ENCODE measurements at regions not wholly inside any gene's neighbourhood (a gene's known extent, or its start where the extent isn't known, plus 50 kb on each side); places are given as distances from the start of the nearest gene placed in this dataset.
"Not testable (repeated sequence)": the region's sequence is repeated elsewhere in the genome, so short reads cannot be mapped to it uniquely, and the experiment has no call there.

DNA sequence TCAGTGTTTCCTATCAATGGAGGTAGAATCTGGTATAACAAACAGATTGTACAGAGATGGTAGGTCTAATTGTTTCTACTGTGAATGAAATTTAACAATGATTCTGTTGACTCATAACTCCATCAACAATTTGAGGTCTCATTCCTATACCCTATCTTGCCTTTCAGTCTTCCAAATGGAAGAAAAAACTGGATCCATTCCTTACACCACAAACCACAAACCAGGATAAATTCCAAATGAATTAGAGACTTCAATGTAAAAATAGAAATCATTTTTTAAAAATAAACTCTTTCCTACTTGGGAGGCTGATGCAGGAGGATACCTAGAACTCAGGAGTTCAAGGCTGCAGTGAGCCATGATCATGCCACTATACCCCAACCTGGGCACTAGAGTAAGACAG lies 114.4 kb upstream of the WDR44 start:
- Histone ChIP-seq H2AFZ (ENCODE audit: low read depth, low read length) (no peak overlapping the region), H3K4me3 (ENCODE audit: low read length) (no peak overlapping the region), H3K4me2 (ENCODE audit: low read length) (no peak overlapping the region), H3K27me3 (ENCODE audit: low read depth, low read length) (no peaks in the 10 kb centered on the region), H3K36me3 (replicated peaks; ENCODE audit: low read depth, low read length) (no peaks in the 10 kb centered on the region), H3K27ac (ENCODE audit: low read length) (no peak overlapping the region), H3K79me2 (ENCODE audit: low read length) (no peaks in the 10 kb centered on the region), H4K20me1 (ENCODE audit: insufficient read depth, low read length) (no peaks in the 10 kb centered on the region), H3K9me3 (ENCODE audit: insufficient read depth, low read length) (no peaks in the 10 kb centered on the region), H3K4me1 (ENCODE audit: low read length) (no peaks in the 10 kb centered on the region), H3K9ac (ENCODE audit: low read length) (no peak overlapping the region)
- no peak for TF ChIP-seq EZH2phosphoT487 (IDR thresholded peaks at IDR 0.05; ENCODE audit: low read depth)
- TF ChIP-seq, protein P1, sequence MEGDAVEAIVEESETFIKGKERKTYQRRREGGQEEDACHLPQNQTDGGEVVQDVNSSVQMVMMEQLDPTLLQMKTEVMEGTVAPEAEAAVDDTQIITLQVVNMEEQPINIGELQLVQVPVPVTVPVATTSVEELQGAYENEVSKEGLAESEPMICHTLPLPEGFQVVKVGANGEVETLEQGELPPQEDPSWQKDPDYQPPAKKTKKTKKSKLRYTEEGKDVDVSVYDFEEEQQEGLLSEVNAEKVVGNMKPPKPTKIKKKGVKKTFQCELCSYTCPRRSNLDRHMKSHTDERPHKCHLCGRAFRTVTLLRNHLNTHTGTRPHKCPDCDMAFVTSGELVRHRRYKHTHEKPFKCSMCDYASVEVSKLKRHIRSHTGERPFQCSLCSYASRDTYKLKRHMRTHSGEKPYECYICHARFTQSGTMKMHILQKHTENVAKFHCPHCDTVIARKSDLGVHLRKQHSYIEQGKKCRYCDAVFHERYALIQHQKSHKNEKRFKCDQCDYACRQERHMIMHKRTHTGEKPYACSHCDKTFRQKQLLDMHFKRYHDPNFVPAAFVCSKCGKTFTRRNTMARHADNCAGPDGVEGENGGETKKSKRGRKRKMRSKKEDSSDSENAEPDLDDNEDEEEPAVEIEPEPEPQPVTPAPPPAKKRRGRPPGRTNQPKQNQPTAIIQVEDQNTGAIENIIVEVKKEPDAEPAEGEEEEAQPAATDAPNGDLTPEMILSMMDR (IDR thresholded peaks at IDR 0.05; ENCODE audit: low read depth, low read length): no peak

DNA sequence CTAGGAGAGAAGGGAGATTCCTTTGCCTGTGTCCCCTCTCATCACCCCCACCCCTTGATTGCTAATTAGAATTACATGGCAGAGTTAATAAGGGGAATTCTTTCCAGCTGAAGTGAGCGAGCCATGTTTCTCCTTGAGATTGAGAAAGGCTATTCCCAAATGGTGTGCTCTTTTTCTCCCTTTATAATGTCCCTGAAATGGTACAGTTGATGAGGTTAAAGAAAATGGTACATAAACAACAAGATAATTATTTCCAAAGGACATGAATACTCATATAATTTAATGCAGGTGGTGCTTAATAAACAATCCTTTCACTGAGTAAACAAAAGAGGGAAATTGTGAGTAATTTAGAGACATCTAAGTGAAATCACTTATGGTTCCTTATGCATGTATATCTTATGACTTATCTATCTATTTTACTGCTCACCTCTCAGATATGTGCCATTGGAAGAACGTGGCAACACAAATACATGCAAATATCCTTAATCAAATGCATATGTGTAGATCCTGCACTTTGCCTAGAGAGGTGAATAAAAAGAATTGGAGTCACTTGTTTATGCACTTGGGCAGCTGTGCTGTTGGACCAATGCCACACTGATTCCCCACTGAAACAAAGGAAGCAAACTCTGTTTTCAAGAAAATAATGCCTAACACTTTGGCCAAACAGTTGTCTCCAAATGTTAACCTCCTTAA lies 106.6 kb upstream of the WDR44 start:
- H3K27me3 ChIP-seq (ENCODE audit: low read depth, low read length): no peaks in the 10 kb centered on the region
- no peak overlapping the region for H2AFZ ChIP-seq (ENCODE audit: low read depth, low read length)
- H3K4me1 ChIP-seq (ENCODE audit: low read length): no peaks in the 10 kb centered on the region
- H3K36me3 ChIP-seq (replicated peaks; ENCODE audit: low read depth, low read length): no peaks in the 10 kb centered on the region
- H3K27ac ChIP-seq (ENCODE audit: low read length): no peak overlapping the region
- H3K9me3 ChIP-seq (ENCODE audit: insufficient read depth, low read length): no peaks in the 10 kb centered on the region
- H4K20me1 ChIP-seq (ENCODE audit: insufficient read depth, low read length): no peaks in the 10 kb centered on the region
- TF ChIP-seq EZH2phosphoT487 (IDR thresholded peaks at IDR 0.05; ENCODE audit: low read depth): no peak
- TF ChIP-seq, protein P1 (IDR thresholded peaks at IDR 0.05; ENCODE audit: low read depth, low read length): no peak
- H3K4me3 ChIP-seq (ENCODE audit: low read length): no peak overlapping the region
- no peak overlapping the region for H3K4me2 ChIP-seq (ENCODE audit: low read length)
- H3K9ac ChIP-seq (ENCODE audit: low read length): no peak overlapping the region
- H3K79me2 ChIP-seq (ENCODE audit: low read length): no peaks in the 10 kb centered on the region

DNA sequence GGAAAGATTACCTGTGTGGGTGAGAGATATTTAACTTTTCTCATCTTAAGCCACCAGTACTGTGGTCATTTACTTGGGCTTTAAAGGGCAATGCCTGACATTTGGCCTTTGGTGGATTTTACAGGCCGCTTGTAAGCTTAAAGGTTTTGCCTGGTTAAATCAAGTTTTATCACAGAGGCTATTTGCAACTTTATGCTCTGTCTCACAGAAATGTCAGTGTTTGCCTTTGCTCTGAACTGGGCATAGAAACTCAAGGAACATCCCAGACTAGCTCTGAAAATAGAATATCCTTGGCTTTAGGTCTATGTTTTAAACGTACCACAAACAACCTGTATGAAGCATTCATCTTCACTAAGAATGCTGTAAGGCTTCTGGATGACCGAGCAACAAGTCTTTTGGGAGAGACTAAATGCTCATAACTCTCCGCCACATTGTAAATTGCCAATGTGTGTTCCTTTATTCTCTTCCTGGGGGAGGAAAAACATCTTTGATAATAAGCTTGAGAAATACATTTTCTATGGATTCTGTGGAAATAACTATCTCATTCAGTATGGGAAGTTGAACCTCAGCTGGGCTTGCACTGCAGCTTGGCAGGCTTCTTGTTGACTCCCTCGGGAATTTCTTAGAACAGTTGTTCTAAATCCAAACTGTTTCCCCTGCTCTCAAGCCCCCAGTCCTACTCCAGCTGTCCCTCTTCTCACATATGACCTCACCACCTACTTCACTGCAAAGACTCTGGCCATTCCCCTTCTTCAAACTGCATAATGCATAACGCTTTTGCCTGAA lies 105.8 kb upstream of the WDR44 start:
- Histone ChIP-seq H3K4me1 (ENCODE audit: low read length) (no peaks in the 10 kb centered on the region), H3K36me3 (replicated peaks; ENCODE audit: low read depth, low read length) (no peaks in the 10 kb centered on the region), H4K20me1 (ENCODE audit: insufficient read depth, low read length) (no peaks in the 10 kb centered on the region), H3K27me3 (ENCODE audit: low read depth, low read length) (no peaks in the 10 kb centered on the region), H3K4me2 (ENCODE audit: low read length) (no peak overlapping the region), H3K27ac (ENCODE audit: low read length) (no peak overlapping the region), H2AFZ (ENCODE audit: low read depth, low read length) (no peak overlapping the region), H3K9ac (ENCODE audit: low read length) (no peak overlapping the region), H3K4me3 (ENCODE audit: low read length) (no peak overlapping the region), H3K9me3 (ENCODE audit: insufficient read depth, low read length) (no peaks in the 10 kb centered on the region), H3K79me2 (ENCODE audit: low read length) (no peaks in the 10 kb centered on the region)
- TF ChIP-seq, protein P1 (IDR thresholded peaks at IDR 0.05; ENCODE audit: low read depth, low read length): no peak
- TF ChIP-seq EZH2phosphoT487 (IDR thresholded peaks at IDR 0.05; ENCODE audit: low read depth): no peak

DNA sequence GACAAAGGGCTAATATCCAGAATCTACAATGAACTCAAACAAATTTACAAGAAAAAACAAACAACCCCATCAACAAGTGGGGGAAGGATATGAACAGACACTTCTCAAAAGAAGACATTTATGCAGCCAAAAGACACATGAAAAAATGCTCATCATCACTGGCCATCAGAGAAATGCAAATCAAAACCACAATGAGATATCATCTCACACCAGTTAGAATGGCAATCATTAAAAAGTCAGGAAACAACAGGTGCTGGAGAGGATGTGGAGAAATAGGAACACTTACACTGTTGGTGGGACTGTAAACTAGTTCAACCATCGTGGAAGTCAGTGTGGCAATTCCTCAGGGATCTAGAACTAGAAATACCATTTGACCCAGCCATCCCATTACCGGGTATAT lies 98.9 kb upstream of the WDR44 start:
- H3K4me3 ChIP-seq (ENCODE audit: low read length); H3K4me2 ChIP-seq (ENCODE audit: low read length); H2AFZ ChIP-seq (ENCODE audit: low read depth, low read length); H3K79me2 ChIP-seq (ENCODE audit: low read length); H3K36me3 ChIP-seq (replicated peaks; ENCODE audit: low read depth, low read length); H3K4me1 ChIP-seq (ENCODE audit: low read length); H3K9me3 ChIP-seq (ENCODE audit: insufficient read depth, low read length); H3K27me3 ChIP-seq (ENCODE audit: low read depth, low read length); H4K20me1 ChIP-seq (ENCODE audit: insufficient read depth, low read length); H3K9ac ChIP-seq (ENCODE audit: low read length); H3K27ac ChIP-seq (ENCODE audit: low read length): not testable (repeated sequence)
